ENCODE measurements at regions not wholly inside any gene's neighbourhood (a gene's known extent, or its start where the extent isn't known, plus 50 kb on each side); places are given as distances from the start of the nearest gene placed in this dataset.

DNA sequence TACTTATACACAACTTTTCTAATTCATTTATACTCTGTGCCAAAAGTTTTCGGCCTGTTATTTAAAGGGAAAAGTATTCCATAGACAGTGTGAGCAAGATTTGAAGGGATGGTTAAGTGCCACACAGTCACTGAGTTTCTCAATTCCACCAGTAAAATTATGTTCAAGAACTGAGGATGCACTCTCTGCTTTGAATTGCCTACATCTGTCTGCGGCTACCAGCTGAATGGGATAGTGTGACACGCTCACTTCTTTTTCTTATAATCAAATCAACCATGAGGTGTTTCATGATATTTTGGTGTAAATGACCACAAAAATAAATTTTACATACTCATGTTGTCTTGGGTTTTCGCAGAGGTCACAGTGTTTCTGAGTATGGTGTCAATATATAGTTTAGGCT lies 218.4 kb upstream of the TMEM161B start:
- no peaks in the 10 kb centered on the region for H3K9me3 ChIP-seq (replicated peaks; ENCODE audit: insufficient read depth, low read length)
- no peak for TF ChIP-seq EZH2 (optimal IDR thresholded peaks at IDR 0.05; ENCODE audit: low read depth, low read length)
- no peak for TF ChIP-seq CTCF (IDR thresholded peaks at IDR 0.05; ENCODE audit: low read length)
- TF ChIP-seq EZH2phosphoT487 (IDR thresholded peaks at IDR 0.05; ENCODE audit: low read length): no peak
- no peak overlapping the region for H2AFZ ChIP-seq (ENCODE audit: low read length)
- H4K20me1 ChIP-seq (ENCODE audit: insufficient read depth, low read length): no peaks in the 10 kb centered on the region
- H3K9me2 ChIP-seq (replicated peaks; ENCODE audit: insufficient read depth, low read length): no peaks in the 10 kb centered on the region
- no peaks in the 10 kb centered on the region for H3K36me3 ChIP-seq (replicated peaks; ENCODE audit: insufficient read depth, low read length)
- DNase-seq: no peak
- H3K4me1 ChIP-seq (ENCODE audit: low read length): no peaks in the 10 kb centered on the region
- no peaks in the 10 kb centered on the region for H3K27me3 ChIP-seq (replicated peaks; ENCODE audit: insufficient read depth, low read length)
- no peaks in the 10 kb centered on the region for H3K79me2 ChIP-seq (ENCODE audit: low read length)
- H3K27ac ChIP-seq (ENCODE audit: low read length): no peak overlapping the region
- no peak overlapping the region for H3K9ac ChIP-seq (ENCODE audit: low read length)
- no peak overlapping the region for H3K4me3 ChIP-seq (ENCODE audit: low read length)
- H3F3A ChIP-seq (ENCODE audit: insufficient read depth, low read length): no peaks in the 10 kb centered on the region
- H3K4me2 ChIP-seq (ENCODE audit: low read depth, low read length): no peak overlapping the region

DNA sequence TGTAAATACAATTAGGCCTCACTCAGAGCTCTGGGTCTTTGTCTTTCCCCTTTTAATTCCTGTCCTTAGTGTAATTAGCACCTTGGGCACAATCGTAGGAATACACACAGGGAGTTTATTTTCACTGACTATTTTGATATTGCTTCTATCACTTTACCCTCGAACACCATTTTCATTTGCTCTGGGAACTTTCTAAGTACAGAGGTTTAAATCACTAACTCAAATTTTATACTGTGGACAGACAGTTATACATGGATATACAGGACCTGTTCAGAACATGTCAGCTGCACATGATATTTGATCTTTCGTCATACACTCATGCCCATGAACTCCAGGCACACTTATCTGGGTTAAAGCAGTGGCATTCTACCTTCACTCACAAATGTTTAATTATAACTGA lies 217.8 kb upstream of the TMEM161B start:
- Histone ChIP-seq H3F3A (ENCODE audit: insufficient read depth, low read length) (no peaks in the 10 kb centered on the region), H3K4me3 (ENCODE audit: low read length) (no peak overlapping the region), H3K79me2 (ENCODE audit: low read length) (no peaks in the 10 kb centered on the region), H3K36me3 (replicated peaks; ENCODE audit: insufficient read depth, low read length) (no peaks in the 10 kb centered on the region), H3K9me2 (replicated peaks; ENCODE audit: insufficient read depth, low read length) (no peaks in the 10 kb centered on the region), H3K4me2 (ENCODE audit: low read depth, low read length) (no peak overlapping the region), H3K4me1 (ENCODE audit: low read length) (no peaks in the 10 kb centered on the region), H2AFZ (ENCODE audit: low read length) (no peak overlapping the region), H3K27me3 (replicated peaks; ENCODE audit: insufficient read depth, low read length) (no peaks in the 10 kb centered on the region), H3K9ac (ENCODE audit: low read length) (no peak overlapping the region), H4K20me1 (ENCODE audit: insufficient read depth, low read length) (no peaks in the 10 kb centered on the region), H3K27ac (ENCODE audit: low read length) (no peak overlapping the region), H3K9me3 (replicated peaks; ENCODE audit: insufficient read depth, low read length) (no peaks in the 10 kb centered on the region)
- DNase-seq: no peak
- TF ChIP-seq EZH2phosphoT487 (IDR thresholded peaks at IDR 0.05; ENCODE audit: low read length) (no peak), CTCF (IDR thresholded peaks at IDR 0.05; ENCODE audit: low read length) (no peak), EZH2 (optimal IDR thresholded peaks at IDR 0.05; ENCODE audit: low read depth, low read length) (no peak)

DNA sequence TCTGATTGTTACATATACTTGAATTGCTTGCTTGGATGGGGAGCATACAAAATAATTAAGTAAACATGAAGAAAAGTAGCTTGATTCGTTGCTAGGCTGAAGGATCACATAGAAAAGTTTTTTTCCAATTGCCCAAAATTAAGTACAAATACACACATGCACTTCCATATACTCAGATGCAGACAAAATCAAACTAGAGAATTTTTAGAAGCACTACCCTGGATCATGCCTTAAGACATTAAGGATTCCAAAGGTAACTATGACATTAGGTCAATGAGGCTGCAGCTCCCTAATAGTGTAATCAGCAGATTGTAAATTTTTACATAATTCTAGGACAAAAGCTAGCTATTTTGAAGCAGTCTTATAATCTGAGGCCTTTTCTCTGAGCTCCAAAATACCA lies 216.9 kb upstream of the TMEM161B start:
- Histone ChIP-seq H3K9me3 (replicated peaks; ENCODE audit: insufficient read depth, low read length) (no peaks in the 10 kb centered on the region), H3K36me3 (replicated peaks; ENCODE audit: insufficient read depth, low read length) (no peaks in the 10 kb centered on the region), H3K4me2 (ENCODE audit: low read depth, low read length) (no peak overlapping the region), H3K79me2 (ENCODE audit: low read length) (no peaks in the 10 kb centered on the region), H3K4me1 (ENCODE audit: low read length) (no peaks in the 10 kb centered on the region), H2AFZ (ENCODE audit: low read length) (no peak overlapping the region), H3K4me3 (ENCODE audit: low read length) (no peak overlapping the region), H3K9ac (ENCODE audit: low read length) (no peak overlapping the region), H3K27me3 (replicated peaks; ENCODE audit: insufficient read depth, low read length) (no peaks in the 10 kb centered on the region), H4K20me1 (ENCODE audit: insufficient read depth, low read length) (no peaks in the 10 kb centered on the region), H3K9me2 (replicated peaks; ENCODE audit: insufficient read depth, low read length) (no peaks in the 10 kb centered on the region), H3K27ac (ENCODE audit: low read length) (no peak overlapping the region), H3F3A (ENCODE audit: insufficient read depth, low read length) (no peaks in the 10 kb centered on the region)
- DNase-seq: no peak
- TF ChIP-seq EZH2phosphoT487 (IDR thresholded peaks at IDR 0.05; ENCODE audit: low read length) (no peak), CTCF (IDR thresholded peaks at IDR 0.05; ENCODE audit: low read length) (no peak), EZH2 (optimal IDR thresholded peaks at IDR 0.05; ENCODE audit: low read depth, low read length) (no peak)

All from MM.1S (cell line).